GM18498 (cell line): ENCODE measurements at regions not wholly inside any gene's neighbourhood (a gene's known extent, or its start where the extent isn't known, plus 50 kb on each side); places are given as distances from the start of the nearest gene placed in this dataset.
"Not testable (repeated sequence)": the region's sequence is repeated elsewhere in the genome, so short reads cannot be mapped to it uniquely, and the experiment has no call there.

ENCODE experiments used
- ATAC-seq: cut with Tn5 transposase; IDR thresholded peaks from one replicate; pipeline ENCODE4 v1.9.1; 2021; ENCODE audit warnings: mild to moderate bottlenecking, moderate library complexity; ENCODE audit not compliant: unreplicated experiment

- ATAC-seq, result no peak
Measured at GRCh38 chr3:106294121-106294520, 425.3 kb upstream of the CBLB start.

DNA sequence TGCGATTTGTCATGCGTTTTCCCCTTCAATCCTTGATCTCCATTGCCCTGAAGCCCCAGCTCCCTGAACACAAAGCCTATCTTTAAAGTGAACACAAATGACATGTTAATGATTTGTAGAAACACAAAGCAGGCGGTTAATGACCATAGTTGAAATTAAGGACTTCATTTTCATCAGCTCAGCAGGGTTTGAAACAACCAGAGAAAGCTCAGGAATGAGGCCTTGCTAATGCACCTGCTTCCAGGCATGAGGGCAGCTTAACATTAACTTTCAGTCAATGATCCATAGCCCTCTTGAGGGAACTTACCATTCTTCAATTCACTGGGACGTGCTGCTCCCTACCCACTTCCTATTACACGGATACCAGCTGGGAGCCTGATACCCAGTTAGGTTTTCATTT lies 427.2 kb upstream of the CBLB start:
- ATAC-seq, result no peak

- ATAC-seq, result peak; percentile 64
Measured at GRCh38 chr3:106299300-106300098, 430.7 kb upstream of the CBLB start.

DNA sequence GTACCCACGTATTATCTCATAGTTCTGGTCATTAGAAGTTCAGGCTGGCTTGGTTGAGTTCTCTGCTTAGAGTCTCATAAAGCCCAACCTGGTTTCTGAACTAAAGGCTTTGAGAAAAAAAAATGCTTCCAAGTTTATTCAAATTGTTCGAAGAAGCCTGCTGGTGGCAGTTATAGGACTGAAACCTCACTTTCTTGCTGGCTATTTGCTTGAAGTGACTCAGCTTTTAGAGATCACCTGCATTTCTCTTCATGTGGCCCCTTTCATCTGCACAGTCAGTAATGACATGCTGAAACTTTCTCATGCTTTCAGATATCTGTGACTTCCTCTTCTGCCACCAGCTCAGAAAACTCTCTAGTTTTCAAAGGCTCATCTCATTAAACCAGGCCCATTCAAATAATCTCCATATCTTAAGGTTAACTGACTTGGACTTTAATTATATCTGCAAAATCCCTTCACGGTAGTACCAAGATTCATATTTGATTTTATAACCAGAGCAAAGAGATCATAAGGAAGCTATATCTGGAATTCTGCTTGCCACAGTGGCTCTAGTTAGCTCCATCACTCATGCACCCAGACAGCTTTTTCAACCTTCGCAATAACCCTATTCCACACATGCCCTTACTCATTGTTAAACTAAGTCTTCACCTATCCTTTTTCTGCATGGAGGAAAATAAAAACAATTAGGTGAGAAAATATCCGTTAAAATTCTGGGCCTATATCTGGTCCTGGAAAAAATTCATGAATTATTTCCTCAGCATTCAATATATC lies 433.8 kb upstream of the CBLB start:
- ATAC-seq, result peak; percentile 87

DNA sequence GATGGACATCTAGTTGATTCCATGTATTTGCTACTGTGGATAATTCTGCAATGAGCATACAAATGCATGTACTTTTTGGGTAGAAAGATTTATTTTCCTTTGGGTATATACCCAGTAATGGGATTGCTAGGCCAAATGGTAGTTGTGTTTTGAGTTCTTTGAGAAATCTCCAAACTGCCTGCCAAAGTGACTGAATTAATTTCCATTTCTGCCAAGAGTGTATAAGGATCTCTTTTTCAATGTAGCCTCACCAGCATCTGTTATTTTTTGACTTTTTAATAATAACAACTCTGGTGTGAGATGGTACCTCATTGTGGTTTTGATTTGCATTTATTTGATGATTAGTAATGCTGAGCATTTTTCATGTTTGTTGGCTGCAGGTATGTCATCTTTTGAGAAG lies 435.0 kb upstream of the CBLB start:
- no peak for ATAC-seq

DNA sequence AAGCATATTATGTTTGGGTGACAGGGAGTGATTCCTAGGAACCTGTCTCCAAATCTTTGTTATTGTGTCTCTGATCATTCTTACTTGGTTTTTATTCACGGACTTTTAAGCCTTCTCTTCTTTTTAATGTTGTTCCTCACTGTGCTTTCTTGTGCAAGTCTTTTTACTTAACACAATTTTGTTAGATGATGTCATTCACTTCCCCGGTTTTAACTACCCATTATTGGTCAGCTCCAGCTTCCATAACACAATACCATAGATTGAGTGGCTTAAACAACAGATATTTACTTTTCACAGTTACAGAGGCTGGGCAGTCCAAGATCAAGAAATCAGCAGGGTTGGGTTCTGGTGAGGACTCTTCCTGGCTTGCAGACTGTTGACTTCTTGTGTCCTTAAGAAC lies 436.3 kb upstream of the CBLB start:
- no peak for ATAC-seq

DNA sequence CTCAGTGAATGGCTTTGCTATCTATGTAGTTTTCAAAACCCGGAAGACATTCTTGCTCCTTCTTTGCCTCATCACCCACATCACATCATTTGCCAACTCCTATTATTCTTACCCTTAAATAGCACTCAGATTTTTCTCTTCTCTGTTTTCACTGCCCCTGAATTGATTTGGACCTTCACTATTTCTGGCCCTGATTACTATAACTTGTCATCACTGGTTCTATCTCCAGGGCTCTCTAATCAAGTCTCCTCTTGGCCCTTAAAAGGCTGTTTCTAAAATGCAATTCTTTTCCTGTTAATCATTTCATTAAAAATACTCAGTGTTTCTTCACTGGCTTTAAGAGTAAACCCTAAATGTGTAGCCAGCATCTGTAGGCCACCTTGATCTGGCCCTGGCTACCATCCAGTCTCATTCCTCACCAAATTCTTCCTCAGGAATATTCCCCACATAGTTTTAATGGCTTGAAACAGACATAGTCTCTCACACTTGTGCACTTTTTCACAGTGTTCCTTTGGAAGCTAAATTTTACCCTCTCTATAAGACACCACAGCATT lies 437.1 kb upstream of the CBLB start:
- ATAC-seq, result no peak

- ATAC-seq, result no peak
Measured at GRCh38 chr3:106309274-106309673, 440.5 kb upstream of the CBLB start.

DNA sequence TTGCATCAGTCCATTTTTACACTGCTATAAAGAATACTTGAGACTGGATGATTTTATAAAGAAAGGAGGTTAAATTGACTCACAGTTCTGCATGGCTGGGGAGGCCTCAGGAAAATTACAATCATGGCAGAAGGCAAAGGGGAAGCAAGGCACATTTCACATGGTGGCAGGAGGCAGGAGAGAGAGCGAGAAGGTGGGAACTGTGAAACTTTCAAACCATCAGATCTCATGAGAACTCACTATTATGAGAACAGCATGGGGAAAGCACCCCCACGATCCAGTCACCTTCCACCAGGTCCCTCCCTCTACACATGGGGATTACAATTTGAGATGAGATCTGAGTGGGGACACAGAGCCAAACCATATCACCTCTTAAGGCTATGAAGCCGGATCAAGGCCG lies 441.0 kb upstream of the CBLB start:
- not testable (repeated sequence) for ATAC-seq

GRCh38 chr3:106317141-106318055 lies 448.6 kb upstream of the CBLB start:
- no peak for ATAC-seq

- ATAC-seq, result not testable (repeated sequence)
Measured at GRCh38 chr3:106321438-106321837, 452.6 kb upstream of the CBLB start.

DNA sequence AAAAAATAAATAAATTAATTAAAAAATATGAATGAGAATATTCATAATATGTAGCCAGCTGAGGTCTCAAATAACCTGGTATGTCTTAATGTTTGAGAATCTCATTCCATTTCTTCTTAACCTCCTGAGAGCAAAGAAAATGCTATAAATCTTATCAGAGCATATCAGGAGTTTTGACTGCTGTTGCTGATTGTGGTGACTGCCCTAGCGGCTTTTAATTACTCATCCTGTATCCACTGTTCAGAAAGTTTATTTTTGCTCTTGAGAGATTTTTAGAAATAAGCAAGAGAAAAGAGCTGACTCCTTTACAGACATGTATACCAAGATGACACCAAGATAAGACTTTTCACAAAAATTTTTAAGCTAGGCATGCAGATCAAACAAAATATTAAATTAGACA lies 454.8 kb upstream of the CBLB start:
- no peak for ATAC-seq

GRCh38 chr3:106326941-106327695 lies 458.3 kb upstream of the CBLB start:
- ATAC-seq, result no peak

GRCh38 chr3:106327696-106328025 lies 458.8 kb upstream of the CBLB start:
- ATAC-seq, result no peak

GRCh38 chr3:106328224-106328623 lies 459.4 kb upstream of the CBLB start:
- no peak for ATAC-seq

GRCh38 chr3:106329521-106329920 lies 460.7 kb upstream of the CBLB start:
- no peak for ATAC-seq

GRCh38 chr3:106331636-106332035 lies 462.8 kb upstream of the CBLB start:
- no peak for ATAC-seq

DNA sequence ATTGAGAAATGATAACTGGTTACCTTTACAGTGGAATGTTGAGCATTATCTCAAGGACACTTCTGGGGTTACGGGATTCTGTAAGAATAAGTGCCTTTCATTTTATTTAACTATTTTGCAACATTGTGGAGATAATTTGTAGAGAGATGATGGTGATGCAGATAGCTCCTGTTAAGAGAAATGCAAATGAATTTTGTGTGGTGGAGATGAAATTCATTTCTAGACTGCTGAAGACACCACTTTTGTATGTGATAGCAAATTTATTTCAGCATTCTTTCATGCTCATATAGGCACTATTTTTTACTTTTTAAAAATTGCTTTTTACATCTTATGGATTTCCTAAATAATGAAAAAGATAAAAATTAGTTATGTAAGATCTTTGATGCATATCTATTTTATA lies 463.3 kb upstream of the CBLB start:
- peak; percentile 43 for ATAC-seq

DNA sequence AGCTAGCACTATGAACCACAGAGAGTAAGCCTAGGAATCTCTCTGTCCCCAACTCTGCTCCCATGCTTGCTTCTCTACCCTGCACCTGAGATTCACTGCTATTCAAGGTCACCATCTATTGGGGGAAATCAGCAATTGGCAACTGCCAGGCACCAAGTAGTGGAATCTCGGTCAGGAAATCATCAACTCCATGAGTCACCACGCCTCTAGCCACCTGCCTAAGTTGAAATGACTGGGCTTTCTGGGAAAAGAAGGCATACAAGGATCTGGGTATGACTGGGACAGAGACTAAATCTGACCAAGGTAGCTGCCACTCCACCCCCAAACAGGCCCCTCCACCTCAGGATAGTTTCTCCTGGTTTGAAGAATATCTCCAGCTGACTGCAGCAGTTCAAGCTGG lies 464.1 kb upstream of the CBLB start:
- ATAC-seq, result peak; percentile 49

GRCh38 chr3:106333911-106334618 lies 465.3 kb upstream of the CBLB start:
- peak; percentile 64 for ATAC-seq
